A549 (cell line): ENCODE measurements at regions not wholly inside any gene's neighbourhood (a gene's known extent, or its start where the extent isn't known, plus 50 kb on each side); places are given as distances from the start of the nearest gene placed in this dataset.

ENCODE experiments used
- CBX8 ChIP-seq: fragments of 200-600 bp; sonication (generic); IDR thresholded peaks from 2 replicates; pipeline ENCODE4 v1.6.1; 2016
- CTCF ChIP-seq: fragments of >200 bp; sonication (Bioruptor Twin); formaldehyde crosslinking; IDR thresholded peaks from 3 replicates; pipeline ENCODE4 v1.5.1; 2016
- EP300 ChIP-seq, 2 experiments: fragments of >200 bp; sonication (Bioruptor Twin); formaldehyde crosslinking; IDR thresholded peaks; 2 replicates in 1 of 2; 3 replicates in 1 of 2; pipeline ENCODE4 v1.6.1; 2016 to 2017
- FOXS1 ChIP-seq: fragments of 250-450 bp; sonication (Bioruptor Pico); IDR thresholded peaks from 2 replicates; pipeline ENCODE4 v1.5.0; 2020; ENCODE audit warnings: mild to moderate bottlenecking, moderate library complexity
- KDM1A ChIP-seq: fragments of 200-600 bp; sonication (generic); IDR thresholded peaks from 2 replicates; pipeline ENCODE4 v1.6.1; 2016; ENCODE audit warnings: low read depth, mild to moderate bottlenecking
- MAFK ChIP-seq: fragments of 450-650 bp; IDR thresholded peaks from 2 replicates; pipeline ENCODE4 v1.6.1; 2014; ENCODE audit not compliant: partially characterized antibody
- MAZ ChIP-seq: fragments of 150-350 bp; IDR thresholded peaks from 2 replicates; pipeline ENCODE4 v1.6.1; 2014; ENCODE audit warnings: antibody characterized with exemption, low read depth, low read length, borderline replicate concordance
- NR3C1 ChIP-seq: fragments of >200 bp; sonication (Bioruptor Twin); formaldehyde crosslinking; IDR thresholded peaks from 3 replicates; pipeline ENCODE4 v1.6.1; 2017
- POLR2A ChIP-seq: IDR thresholded peaks from 2 replicates; pipeline ENCODE4 v1.6.1; 2012; ENCODE audit warnings: mild to moderate bottlenecking, low read length
- RAD21 ChIP-seq, 2 experiments: fragments of >200 bp in 1 of 2; sonication (Bioruptor Twin) in 1 of 2; formaldehyde crosslinking in 1 of 2; IDR thresholded peaks in 1 of 2; conservative IDR thresholded peaks in 1 of 2; 2 replicates in 1 of 2; 3 replicates in 1 of 2; pipeline ENCODE4 v1.6.1; 2012 to 2018; ENCODE audit warnings: inconsistent platforms in 1 of 2
- SREBF2 ChIP-seq: fragments of 450-650 bp; IDR thresholded peaks from 2 replicates; pipeline ENCODE4 v1.6.1; 2014; ENCODE audit warnings: mild to moderate bottlenecking, moderate library complexity
- ZFP36 ChIP-seq: fragments of 450-650 bp; IDR thresholded peaks from 2 replicates; pipeline ENCODE4 v1.6.1; 2014; ENCODE audit warnings: borderline replicate concordance; ENCODE audit not compliant: partially characterized antibody
- TF ChIP-seq, protein P1 (sequence below): fragments of >200 bp; sonication (Bioruptor Twin); formaldehyde crosslinking; IDR thresholded peaks from 3 replicates; pipeline ENCODE4 v1.6.1; 2016

DNA sequence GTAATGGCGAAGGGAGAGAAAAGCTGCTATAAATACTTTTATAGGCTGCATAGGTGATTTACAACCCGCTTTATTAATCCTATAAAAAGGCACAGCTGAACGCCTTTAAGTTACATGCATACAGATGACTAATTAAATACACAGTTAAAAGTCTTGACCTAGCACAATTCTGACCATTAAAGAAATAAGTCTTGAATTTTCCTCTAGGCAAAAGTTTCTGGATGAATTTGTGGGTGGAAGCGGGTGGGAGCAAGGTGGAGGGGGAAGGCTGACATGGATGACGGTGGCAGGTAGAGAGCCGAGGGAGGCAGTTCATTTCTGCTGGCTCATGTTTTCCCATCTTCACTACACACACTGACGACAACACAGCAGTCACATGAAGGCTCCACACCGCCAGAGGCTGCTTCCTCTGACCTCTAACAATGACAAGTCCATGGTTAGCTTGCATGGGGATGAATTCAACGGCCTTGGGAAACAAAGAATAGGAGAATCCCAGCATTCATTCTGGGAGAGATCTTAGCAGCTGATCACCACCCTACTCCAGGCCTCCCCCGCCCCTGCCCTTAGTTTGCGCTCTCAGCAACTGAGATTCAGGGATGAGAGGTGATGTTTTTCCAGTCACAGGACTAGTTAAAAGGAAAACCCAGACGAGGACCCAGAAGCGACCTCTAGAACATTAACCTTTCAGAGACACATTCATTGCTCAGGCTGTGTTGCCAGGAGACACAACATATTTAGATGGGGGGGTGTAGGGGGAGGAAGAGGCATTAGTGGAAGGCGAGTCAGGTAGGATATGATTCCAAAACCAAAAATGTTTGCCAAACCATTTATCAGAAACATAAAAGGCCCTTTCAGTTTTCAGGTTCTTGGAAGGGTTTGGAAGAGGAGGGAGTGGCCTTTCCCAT, 329.3 kb downstream of the PIK3R1 start:
- TF ChIP-seq CBX8 (no peak), ZFP36 (no peak), CTCF (no peak), NR3C1 (no peak), KDM1A (no peak), MAFK (peak; percentile 3), EP300 (IDR thresholded peaks at IDR 0.05) (no peak), POLR2A (no peak), FOXS1 (CRISPR knock-in tag) (no peak), MAZ (no peak), SREBF2 (no peak), RAD21 (conservative IDR thresholded peaks at IDR 0.05 in 1 of 2, IDR thresholded peaks at IDR 0.05 in 1 of 2) (no peak)
- TF ChIP-seq, protein P1, sequence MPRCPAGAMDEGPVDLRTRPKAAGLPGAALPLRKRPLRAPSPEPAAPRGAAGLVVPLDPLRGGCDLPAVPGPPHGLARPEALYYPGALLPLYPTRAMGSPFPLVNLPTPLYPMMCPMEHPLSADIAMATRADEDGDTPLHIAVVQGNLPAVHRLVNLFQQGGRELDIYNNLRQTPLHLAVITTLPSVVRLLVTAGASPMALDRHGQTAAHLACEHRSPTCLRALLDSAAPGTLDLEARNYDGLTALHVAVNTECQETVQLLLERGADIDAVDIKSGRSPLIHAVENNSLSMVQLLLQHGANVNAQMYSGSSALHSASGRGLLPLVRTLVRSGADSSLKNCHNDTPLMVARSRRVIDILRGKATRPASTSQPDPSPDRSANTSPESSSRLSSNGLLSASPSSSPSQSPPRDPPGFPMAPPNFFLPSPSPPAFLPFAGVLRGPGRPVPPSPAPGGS: no peak
